GM13977 (cell line): ENCODE measurements at regions not wholly inside any gene's neighbourhood (a gene's known extent, or its start where the extent isn't known, plus 50 kb on each side); places are given as distances from the start of the nearest gene placed in this dataset.

ENCODE experiments used
- DNase-seq: peaks from one replicate; pipeline ENCODE4 v3.0.0; 2012; ENCODE audit warnings: low spot score
- in situ Hi-C: fragments of 300-500 bp; cut with MboI; formaldehyde crosslinking; loops from one replicate; pipeline ENCODE4 v1.12.0; 2022; ENCODE audit warnings: low sequenced_read_pairs, low pct_unique_long_range_greater_than_20kb, mixed read lengths, inconsistent platforms; ENCODE audit not compliant: unreplicated experiment
- TF ChIP-seq, protein P1 (sequence below): IDR thresholded peaks from 2 replicates; pipeline ENCODE4 v1.5.1; 2012; ENCODE audit warnings: mild to moderate bottlenecking, control low read depth; ENCODE audit not compliant: insufficient read depth; ENCODE audit errors: extremely low read depth, missing control alignments

DNA sequence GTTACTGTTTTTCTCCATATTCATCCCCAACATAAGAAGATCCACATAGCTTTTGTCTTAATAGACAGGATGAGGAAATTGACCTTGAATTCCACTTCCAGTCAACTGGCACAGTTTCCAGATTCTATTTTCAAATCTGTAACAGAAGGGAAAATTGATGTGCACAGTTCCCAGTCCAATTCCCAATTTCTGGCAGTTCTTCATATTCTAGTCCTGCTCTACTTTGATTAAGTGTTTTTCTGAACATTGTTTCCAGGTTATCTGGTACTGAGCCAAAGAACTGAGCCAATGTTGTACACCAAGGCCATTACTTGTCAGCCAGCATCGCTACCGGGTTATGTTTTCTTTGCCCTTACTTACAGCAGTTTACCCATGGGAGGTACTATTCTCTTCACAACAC, 1755.4 kb downstream of the PLA2G4A start:
- in situ Hi-C loops, result no loop called here
- no peak for DNase-seq
- TF ChIP-seq, protein P1, sequence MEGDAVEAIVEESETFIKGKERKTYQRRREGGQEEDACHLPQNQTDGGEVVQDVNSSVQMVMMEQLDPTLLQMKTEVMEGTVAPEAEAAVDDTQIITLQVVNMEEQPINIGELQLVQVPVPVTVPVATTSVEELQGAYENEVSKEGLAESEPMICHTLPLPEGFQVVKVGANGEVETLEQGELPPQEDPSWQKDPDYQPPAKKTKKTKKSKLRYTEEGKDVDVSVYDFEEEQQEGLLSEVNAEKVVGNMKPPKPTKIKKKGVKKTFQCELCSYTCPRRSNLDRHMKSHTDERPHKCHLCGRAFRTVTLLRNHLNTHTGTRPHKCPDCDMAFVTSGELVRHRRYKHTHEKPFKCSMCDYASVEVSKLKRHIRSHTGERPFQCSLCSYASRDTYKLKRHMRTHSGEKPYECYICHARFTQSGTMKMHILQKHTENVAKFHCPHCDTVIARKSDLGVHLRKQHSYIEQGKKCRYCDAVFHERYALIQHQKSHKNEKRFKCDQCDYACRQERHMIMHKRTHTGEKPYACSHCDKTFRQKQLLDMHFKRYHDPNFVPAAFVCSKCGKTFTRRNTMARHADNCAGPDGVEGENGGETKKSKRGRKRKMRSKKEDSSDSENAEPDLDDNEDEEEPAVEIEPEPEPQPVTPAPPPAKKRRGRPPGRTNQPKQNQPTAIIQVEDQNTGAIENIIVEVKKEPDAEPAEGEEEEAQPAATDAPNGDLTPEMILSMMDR, result no peak

DNA sequence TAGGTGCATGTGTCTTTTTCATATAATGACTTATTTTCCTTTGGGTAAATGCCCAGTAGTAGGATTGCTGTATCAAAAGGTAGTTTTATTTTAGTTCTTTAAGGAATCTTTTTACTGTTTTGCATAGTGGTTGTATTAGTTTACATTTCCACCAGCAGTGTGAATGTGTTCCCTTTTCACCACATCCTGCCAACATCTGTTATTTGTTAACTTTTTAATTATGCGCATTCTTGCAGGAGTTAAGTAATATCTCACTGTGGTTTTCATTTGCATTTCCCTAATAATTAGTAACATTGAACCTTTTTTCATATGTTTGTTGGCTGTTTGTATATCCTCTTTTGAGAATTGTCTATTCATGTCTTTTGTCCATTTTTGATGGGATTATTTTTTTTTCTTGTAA, 1761.9 kb downstream of the PLA2G4A start:
- DNase-seq, result no peak
- in situ Hi-C loops, result no loop called here
- TF ChIP-seq, protein P1, result no peak

DNA sequence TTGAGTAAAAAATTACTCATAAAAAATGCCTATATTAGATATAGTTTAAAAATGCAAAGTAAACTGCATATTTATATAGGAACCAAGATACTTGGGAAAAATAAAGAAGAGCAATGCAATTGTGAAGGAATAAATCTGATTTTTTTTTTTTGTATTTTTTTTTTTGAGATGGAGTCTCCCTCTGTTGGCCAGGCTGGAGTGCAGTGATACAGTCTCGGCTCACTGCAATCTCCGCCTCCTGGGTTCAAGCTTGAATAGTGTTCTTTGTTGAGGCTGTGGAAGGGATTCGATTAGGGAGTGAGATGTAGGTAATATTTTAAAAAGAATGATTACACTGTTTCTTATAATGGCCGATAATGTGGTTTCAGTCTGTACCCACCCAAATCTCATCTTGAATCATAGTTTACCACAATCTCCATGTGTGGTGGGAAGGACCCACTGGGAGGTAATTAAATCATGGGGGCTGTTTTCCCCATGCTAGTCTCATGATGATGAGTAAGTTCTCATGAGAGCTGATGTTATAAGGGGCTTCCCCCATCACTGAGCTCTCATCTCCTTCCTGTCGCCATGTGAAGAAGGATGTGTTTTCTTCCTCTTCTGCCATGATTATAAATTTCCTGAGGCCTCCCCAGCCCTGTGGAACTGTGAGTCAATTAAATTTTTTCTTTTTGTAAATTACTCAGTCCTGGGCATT, 1765.9 kb downstream of the PLA2G4A start:
- TF ChIP-seq, protein P1, result no peak
- in situ Hi-C loops, result no loop called here
- no peak for DNase-seq

DNA sequence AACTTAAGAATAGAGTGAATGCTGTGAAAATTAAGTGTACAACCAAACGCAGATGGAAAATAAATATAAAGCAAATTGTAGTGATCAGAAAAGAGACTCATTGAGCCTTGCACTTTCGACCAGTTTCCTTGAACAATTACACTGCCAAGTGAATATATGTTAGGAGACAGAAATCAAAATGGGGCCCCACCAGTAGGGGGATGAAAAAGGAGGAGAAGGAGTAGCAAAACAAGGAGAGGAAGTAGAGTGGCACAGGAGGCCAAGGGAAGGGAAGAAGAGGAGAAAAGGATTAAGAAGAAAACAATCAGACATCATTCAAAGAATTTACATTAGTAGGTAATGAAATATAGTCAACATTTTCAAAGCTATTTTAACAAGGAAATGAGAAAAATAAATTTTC, 1770.6 kb downstream of the PLA2G4A start:
- DNase-seq, result no peak
- in situ Hi-C loops, result no loop called here
- TF ChIP-seq, protein P1, result no peak

DNA sequence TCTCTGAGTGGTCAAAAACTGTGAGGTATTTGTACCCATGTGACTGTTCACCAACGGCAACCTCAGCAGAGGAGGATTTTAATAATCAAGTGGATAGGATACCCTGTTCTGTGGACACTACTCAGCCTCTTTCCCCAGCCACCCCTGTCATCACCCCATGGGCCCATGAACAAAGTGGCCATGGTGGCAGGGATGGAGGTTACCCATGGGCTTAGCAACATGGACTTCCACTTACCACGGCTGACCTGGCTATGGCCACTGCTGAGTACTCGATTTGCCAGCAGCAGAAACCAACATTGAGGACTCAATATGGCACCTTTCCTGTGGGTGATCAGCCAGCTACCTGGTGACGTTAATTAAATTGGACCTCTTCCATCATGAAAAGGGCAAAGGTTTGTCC, 1782.7 kb downstream of the PLA2G4A start:
- no peak for DNase-seq
- in situ Hi-C loops, result no loop called here
- TF ChIP-seq, protein P1, result no peak

DNA sequence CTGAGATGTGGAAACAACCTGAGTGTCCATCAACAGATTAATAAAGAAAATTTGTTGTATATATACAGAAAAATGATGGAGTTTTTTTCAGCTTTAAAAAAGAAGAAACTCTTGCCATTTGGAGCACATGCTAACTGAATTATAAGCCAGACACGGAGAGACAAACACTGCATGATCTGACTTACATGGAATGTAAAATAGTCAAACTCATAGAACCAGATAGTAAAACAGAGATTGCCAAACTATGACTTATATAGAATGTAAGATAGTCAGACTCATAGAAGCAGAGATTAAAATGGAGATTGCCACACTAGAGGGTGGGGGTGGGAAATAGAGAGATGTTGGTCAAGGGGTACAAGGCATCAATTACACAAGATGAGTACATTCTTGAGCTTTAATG, 1786.6 kb downstream of the PLA2G4A start:
- TF ChIP-seq, protein P1, result no peak
- in situ Hi-C loops, result no loop called here
- no peak for DNase-seq
